Cardiac muscle cell (in vitro differentiated cells and primary cell): ENCODE measurements at regions not wholly inside any gene's neighbourhood (a gene's known extent, or its start where the extent isn't known, plus 50 kb on each side); places are given as distances from the start of the nearest gene placed in this dataset.

Experiments
- DNase-seq, 2 donors: peaks; one replicate each; pipeline versions ENCODE4 v3.0.0 to v3.0.0-alpha.2; 2010 to 2017; ENCODE audit warnings: low read depth in 1 of 2, low spot score in 1 of 2
- H3K27ac ChIP-seq: fragments of 200-600 bp; sonication (generic); 2 replicates; pipeline ENCODE4 v1.5.1; 2016
- H3K27me3 ChIP-seq: fragments of 200-600 bp; sonication (generic); 2 replicates; pipeline ENCODE4 v1.6.0; 2016; ENCODE audit warnings: control low read depth
- H3K36me3 ChIP-seq: fragments of 200-600 bp; sonication (generic); 2 replicates; pipeline ENCODE4 v1.5.1; 2016; ENCODE audit warnings: control low read depth
- H3K4me1 ChIP-seq: fragments of 200-600 bp; sonication (generic); 2 replicates; pipeline ENCODE4 v1.8.1; 2017; ENCODE audit warnings: low read depth, mild to moderate bottlenecking, mixed run types
- H3K4me3 ChIP-seq: fragments of 200-600 bp; sonication (generic); 2 replicates; pipeline ENCODE4 v1.5.1; 2016; ENCODE audit warnings: mild to moderate bottlenecking
- H3K9me3 ChIP-seq: fragments of 200-600 bp; sonication (generic); 2 replicates; pipeline ENCODE4 v1.5.1; 2017; ENCODE audit warnings: low read depth, mild to moderate bottlenecking, control low read depth
- CTCF ChIP-seq: IDR thresholded peaks from 2 replicates; pipeline ENCODE4 v1.5.1; 2012; ENCODE audit warnings: low read depth, mild to moderate bottlenecking, low read length

GRCh38 chr12:124497039-124497438 lies 70.4 kb downstream of the NCOR2 start:
- Histone ChIP-seq H3K9me3 (no peaks in the 10 kb centered on the region), H3K36me3 (no peaks in the 10 kb centered on the region), H3K4me3 (no peak overlapping the region), H3K27ac (peak overlapping the region; percentile 78), H3K27me3 (no peaks in the 10 kb centered on the region), H3K4me1 (peaks cover 53% of the 10 kb centered on the region)
- peak in 1 of 2 donors; percentile 77 for DNase-seq
- TF ChIP-seq CTCF = no peak

GRCh38 chr12:124496584-124496983 lies 70.8 kb downstream of the NCOR2 start:
- H3K4me3 ChIP-seq = no peak overlapping the region
- H3K9me3 ChIP-seq = no peaks in the 10 kb centered on the region
- H3K27ac ChIP-seq = peak overlapping the region; percentile 78
- H3K27me3 ChIP-seq = no peaks in the 10 kb centered on the region
- H3K36me3 ChIP-seq = no peaks in the 10 kb centered on the region
- TF ChIP-seq CTCF = no peak
- H3K4me1 ChIP-seq = peaks cover 57% of the 10 kb centered on the region
- no peak for DNase-seq

GRCh38 chr12:124495194-124495983 lies 72.0 kb downstream of the NCOR2 start:
- no peaks in the 10 kb centered on the region for H3K9me3 ChIP-seq
- no peaks in the 10 kb centered on the region for H3K36me3 ChIP-seq
- no peaks in the 10 kb centered on the region for H3K27me3 ChIP-seq
- H3K27ac ChIP-seq = peak overlapping the region; percentile 78
- no peak for TF ChIP-seq CTCF
- H3K4me1 ChIP-seq = peaks cover 56% of the 10 kb centered on the region
- DNase-seq = no peak
- H3K4me3 ChIP-seq = no peak overlapping the region

GRCh38 chr12:124494751-124495129 lies 72.7 kb downstream of the NCOR2 start:
- Histone ChIP-seq H3K9me3 (no peaks in the 10 kb centered on the region), H3K4me3 (no peak overlapping the region), H3K36me3 (no peaks in the 10 kb centered on the region), H3K27me3 (no peaks in the 10 kb centered on the region), H3K4me1 (peaks cover 53% of the 10 kb centered on the region), H3K27ac (peak overlapping the region; percentile 78)
- DNase-seq = no peak
- TF ChIP-seq CTCF = no peak

- no peaks in the 10 kb centered on the region for H3K36me3 ChIP-seq
- DNase-seq = no peak
- peaks cover 60% of the 10 kb centered on the region for H3K4me1 ChIP-seq
- no peak for TF ChIP-seq CTCF
- no peak overlapping the region for H3K4me3 ChIP-seq
- H3K27ac ChIP-seq = no peak overlapping the region
- no peaks in the 10 kb centered on the region for H3K9me3 ChIP-seq
- no peaks in the 10 kb centered on the region for H3K27me3 ChIP-seq
Measured at GRCh38 chr12:124493809-124494750, 73.3 kb downstream of the NCOR2 start.
